HepG2 (cell line): ENCODE measurements at regions not wholly inside any gene's neighbourhood (a gene's known extent, or its start where the extent isn't known, plus 50 kb on each side); places are given as distances from the start of the nearest gene placed in this dataset.
A peak's percentile ranks its signal among the peaks of the same experiment; 100 is the strongest.

ENCODE experiments used
- ATAC-seq: fragments of 200-7000 bp; cut with Tn5 transposase; 3 replicates; pipeline ENCODE4 v1.9.1; 2020; ENCODE audit warnings: mild to moderate bottlenecking, moderate library complexity
- BruUV-seq: library from RNA; stranded (reverse); fragments of 400-500 nt; replicated peaks from 2 replicates; lab custom pipeline; 2021; lab: Mats Ljungman, UMichigan
- CTCF ChIA-PET: fragments of 300-600 bp; formaldehyde crosslinking; extraction: SDS; loops from one replicate; lab custom pipeline; 2021; ENCODE audit warnings: low total read pairs, inconsistent platforms, low intra/inter-chr PET ratio; lab: Yijun Ruan, JAX
- POLR2A ChIA-PET: fragments of 350-600 bp; sonication (Branson Sonifier 250); formaldehyde crosslinking; loops from one replicate; lab custom pipeline; 2020; ENCODE audit warnings: antibody characterized with exemption, inconsistent platforms; lab: Yijun Ruan, JAX
- DNase-seq: peaks from one replicate; pipeline ENCODE4 v3.0.0-alpha.2; 2015; ENCODE audit warnings: low spot score
- FAIRE-seq: peaks from 3 replicates; lab custom pipeline; 2011; peaks lifted over from hg19 to GRCh38; lab: Jason Lieb, UNC
- H2AFZ ChIP-seq: one replicate; pipeline ENCODE4 v1.6.1; 2011; ENCODE audit warnings: low read length, inconsistent platforms
- H3K27ac ChIP-seq: fragments of 300-600 bp; 3 replicates; pipeline ENCODE4 v1.8.0; 2011; ENCODE audit warnings: mixed run types, mild to moderate bottlenecking, mixed read lengths, low read length, inconsistent platforms; ENCODE audit not compliant: insufficient read depth; ENCODE audit errors: extremely low read length
- H3K27me3 ChIP-seq, 2 experiments: fragments of 200-600 bp in 1 of 2; 2 replicates in 1 of 2; 3 replicates in 1 of 2; pipeline versions ENCODE4 v1.6.0 to v1.8.0; 2011; ENCODE audit warnings: low read length in 2 of 2, mild to moderate bottlenecking in 2 of 2, moderate library complexity in 2 of 2, inconsistent platforms in 1 of 2; ENCODE audit not compliant: insufficient read depth in 2 of 2, control insufficient read depth in 1 of 2
- H3K36me3 ChIP-seq, 2 experiments: fragments of 200-600 bp in 1 of 2; replicated peaks in 1 of 2; 2 replicates in 1 of 2; 3 replicates in 1 of 2; pipeline versions ENCODE4 v1.5.1 to v1.8.0; 2011; ENCODE audit warnings: low read length in 2 of 2, inconsistent platforms in 1 of 2; ENCODE audit not compliant: insufficient read depth in 2 of 2, control insufficient read depth in 1 of 2
- H3K4me1 ChIP-seq: 2 replicates; pipeline ENCODE4 v1.5.1; 2012; ENCODE audit warnings: low read length, inconsistent platforms; ENCODE audit not compliant: insufficient read depth
- H3K4me2 ChIP-seq: 2 replicates; pipeline ENCODE4 v1.6.0; 2011; ENCODE audit warnings: low read depth, low read length, inconsistent platforms
- H3K4me3 ChIP-seq, 3 experiments: fragments of 200-600 bp in 1 of 3; sonication (generic), shearing (Covaris generic) in 1 of 3; replicated peaks in 1 of 3; 2 replicates each; pipeline ENCODE4 v1.5.1; 2011 to 2016; ENCODE audit warnings: low read length in 3 of 3, inconsistent platforms in 2 of 3, low read depth in 2 of 3, mild to moderate bottlenecking in 2 of 3, control low read depth in 1 of 3, mixed read lengths in 1 of 3; ENCODE audit not compliant: insufficient read depth in 1 of 3
- H3K79me2 ChIP-seq: one replicate; pipeline ENCODE4 v1.6.1; 2011; ENCODE audit warnings: low read length, inconsistent platforms; ENCODE audit not compliant: insufficient read depth
- H3K9ac ChIP-seq: 2 replicates; pipeline ENCODE4 v1.6.0; 2011; ENCODE audit warnings: mild to moderate bottlenecking, low read depth, low read length, inconsistent platforms; ENCODE audit not compliant: insufficient read depth
- H3K9me3 ChIP-seq: 2 replicates; pipeline ENCODE4 v1.5.1; 2012; ENCODE audit warnings: mild to moderate bottlenecking, low read length
- H4K20me1 ChIP-seq: 2 replicates; pipeline ENCODE4 v1.6.0; 2011; ENCODE audit warnings: inconsistent platforms, mild to moderate bottlenecking, low read length, moderate library complexity; ENCODE audit not compliant: insufficient read depth
- CAMTA2 ChIP-seq: sonication (generic); formaldehyde crosslinking; IDR thresholded peaks from 2 replicates; pipeline ENCODE4 v1.4.0; 2020; ENCODE audit warnings: mild to moderate bottlenecking, missing genetic modification reagents, borderline replicate concordance
- HNRNPK ChIP-seq: fragments of 200-400 bp; formaldehyde crosslinking; IDR thresholded peaks from 2 replicates; pipeline ENCODE4 v1.6.1; 2018; ENCODE audit warnings: low read length, low read depth, moderate library complexity, mild to moderate bottlenecking; ENCODE audit not compliant: poor library complexity, severe bottlenecking
- NR2F1 ChIP-seq, 2 experiments: fragments of 450-650 bp in 1 of 2; formaldehyde crosslinking in 1 of 2; IDR thresholded peaks; 2 replicates each; pipeline versions ENCODE4 v1.5.0 to v1.6.1; 2016 to 2020; ENCODE audit warnings: mild to moderate bottlenecking in 1 of 2, missing compliant biosample characterization in 1 of 2, missing genetic modification reagents in 1 of 2, moderate library complexity in 1 of 2
- PCBP1 ChIP-seq: fragments of 200-400 bp; formaldehyde crosslinking; IDR thresholded peaks from 2 replicates; pipeline ENCODE4 v1.6.1; 2017; ENCODE audit warnings: mild to moderate bottlenecking, low read depth, low read length, borderline replicate concordance
- PCBP2 ChIP-seq: fragments of 200-400 bp; formaldehyde crosslinking; optimal IDR thresholded peaks from 2 replicates; pipeline ENCODE3; 2018; ENCODE audit warnings: low read length, low read depth; ENCODE audit not compliant: poor library complexity, severe bottlenecking
- PITX1 ChIP-seq: sonication (generic); formaldehyde crosslinking; IDR thresholded peaks from 2 replicates; pipeline ENCODE4 v1.5.1; 2020; ENCODE audit warnings: mild to moderate bottlenecking, missing genetic modification reagents
- RFXAP ChIP-seq: sonication (generic); formaldehyde crosslinking; IDR thresholded peaks from 2 replicates; pipeline ENCODE4 v1.4.0; 2020; ENCODE audit warnings: missing genetic modification reagents, borderline replicate concordance
- TBX2 ChIP-seq: sonication (generic); formaldehyde crosslinking; IDR thresholded peaks from 2 replicates; pipeline ENCODE4 v1.5.0; 2020; ENCODE audit warnings: missing genetic modification reagents, mild to moderate bottlenecking, borderline replicate concordance
- ZFY ChIP-seq: sonication (generic); formaldehyde crosslinking; IDR thresholded peaks from 2 replicates; pipeline ENCODE4 v1.4.0; 2020; ENCODE audit warnings: missing genetic modification reagents
- ZNF546 ChIP-seq: sonication (generic); formaldehyde crosslinking; conservative IDR thresholded peaks from 2 replicates; pipeline ENCODE4 v1.8.1; 2023; ENCODE audit warnings: mild to moderate bottlenecking, missing genetic modification reagents
- ZNF558 ChIP-seq: sonication (generic); formaldehyde crosslinking; IDR thresholded peaks from 2 replicates; pipeline ENCODE4 v1.9.0; 2022; ENCODE audit warnings: mild to moderate bottlenecking, missing genetic modification reagents, borderline replicate concordance
- ZNF678 ChIP-seq: sonication (generic); formaldehyde crosslinking; IDR thresholded peaks from 2 replicates; pipeline ENCODE4 v1.4.0; 2020; ENCODE audit warnings: mild to moderate bottlenecking, missing genetic modification reagents
- ZNF768 ChIP-seq: sonication (generic); formaldehyde crosslinking; IDR thresholded peaks from 2 replicates; pipeline ENCODE4 v1.4.0; 2020; ENCODE audit warnings: missing genetic modification reagents
- WGBS: methylation state at CpG from one replicate; pipeline ENCODE4 v1.1.6; 2017; ENCODE audit warnings: low lambda C conversion rate; 5-methylcytosine and 5-hydroxymethylcytosine counted together
- in situ Hi-C: cut with HindIII; loops from 2 replicates; pipeline ENCODE4 v1.10.0; 2017; ENCODE audit warnings: low pct_unique_long_range_greater_than_20kb; ENCODE audit not compliant: extremely low pct_ligation_motif_present
- intact Hi-C: fragments of 100-400 bp; cut with micrococcal nuclease; formaldehyde crosslinking; loops from one replicate; pipeline ENCODE4 v1.10.0; 2022; ENCODE audit not compliant: unreplicated experiment
- TF ChIP-seq, protein P1 (sequence below): sonication (generic); formaldehyde crosslinking; IDR thresholded peaks from 2 replicates; pipeline ENCODE4 v1.4.0; 2020; ENCODE audit warnings: missing genetic modification reagents
- TF ChIP-seq, protein P2 (sequence below): sonication (generic); formaldehyde crosslinking; IDR thresholded peaks from 2 replicates; pipeline ENCODE4 v1.4.0; 2020; ENCODE audit warnings: mild to moderate bottlenecking, missing genetic modification reagents
- TF ChIP-seq, protein P3 (sequence below): IDR thresholded peaks from 2 replicates; pipeline ENCODE4 v1.6.1; 2012; ENCODE audit warnings: inconsistent platforms
- TF ChIP-seq, protein P4 (sequence below): sonication (generic); formaldehyde crosslinking; IDR thresholded peaks from 2 replicates; pipeline ENCODE4 v1.5.0; 2020; ENCODE audit warnings: mild to moderate bottlenecking, missing genetic modification reagents

DNA sequence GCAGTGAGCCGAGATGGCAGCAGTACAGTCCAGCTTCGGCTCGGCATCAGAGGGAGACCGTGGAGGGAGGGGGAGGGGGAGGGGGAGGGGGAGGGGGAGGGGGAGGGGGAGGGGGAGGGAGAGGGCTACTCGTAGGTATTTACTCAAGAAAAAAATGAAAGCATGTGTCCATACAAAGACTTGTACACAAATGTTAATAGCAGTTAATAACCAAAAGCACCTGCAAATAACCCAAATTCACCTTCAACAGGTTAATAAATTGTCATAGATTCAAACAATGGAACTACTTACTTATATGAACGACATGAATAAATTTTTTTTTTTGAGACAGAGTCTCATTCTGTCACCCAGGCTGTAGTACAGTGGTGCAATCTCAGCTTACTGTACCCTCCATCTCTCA lies 152.4 kb downstream of the BRMS1L start:
- no peaks in the 10 kb centered on the region for H3K4me1 ChIP-seq
- no peak overlapping the region for H2AFZ ChIP-seq
- FAIRE-seq (no peak), DNase-seq (no peak), ATAC-seq (no peak)
- H3K36me3 ChIP-seq: no peaks in the 10 kb centered on the region
- no peak overlapping the region for H3K9ac ChIP-seq
- no peaks in the 10 kb centered on the region for H3K9me3 ChIP-seq
- no peak overlapping the region for H3K27ac ChIP-seq
- BruUV-seq: no TSS peak
- WGBS: 52% methylated on average over 6 of the region's 6 CpGs
- H4K20me1 ChIP-seq: no peaks in the 10 kb centered on the region
- ChIA-PET CTCF (no interaction called here), POLR2A (no interaction called here)
- TF ChIP-seq PITX1: no peak
- TF ChIP-seq NR2F1 (CRISPR knock-in tag; IDR thresholded peaks at IDR 0.05): no peak
- TF ChIP-seq ZFY: no peak
- TF ChIP-seq PCBP1: 0 out of 2 replicates have a peak, but pooled peaks have one; percentile 81
- no peak for TF ChIP-seq CAMTA2
- TF ChIP-seq RFXAP (CRISPR knock-in tag): no peak
- no peak for TF ChIP-seq ZNF768 (CRISPR knock-in tag)
- peak; percentile 96 for TF ChIP-seq HNRNPK
- peak; percentile 85 for TF ChIP-seq PCBP2
- no peak for TF ChIP-seq ZNF546 (CRISPR knock-in tag)
- no peak overlapping the region for H3K4me2 ChIP-seq
- H3K27me3 ChIP-seq: no peaks in the 10 kb centered on the region
- no peaks in the 10 kb centered on the region for H3K79me2 ChIP-seq
- H3K4me3 ChIP-seq: no peak overlapping the region
- in situ Hi-C loops: no loop called here
- intact Hi-C loops: no loop called here

DNA sequence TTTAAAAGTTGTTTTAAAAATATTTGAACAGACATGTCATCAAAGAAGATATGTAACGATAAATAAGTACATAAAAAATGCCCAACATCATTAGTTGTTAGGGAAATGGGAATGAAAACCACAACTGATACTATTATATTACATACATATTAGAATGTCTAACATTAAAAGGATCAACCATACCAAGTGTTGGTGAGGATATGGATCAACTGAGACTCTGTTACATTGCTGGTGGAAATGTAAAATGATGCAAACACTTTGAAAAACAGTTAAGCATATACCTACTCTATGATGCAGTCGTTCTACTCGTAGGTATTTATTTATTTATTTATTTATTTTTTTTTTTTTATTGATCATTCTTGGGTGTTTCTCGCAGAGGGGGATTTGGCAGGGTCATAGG lies 149.7 kb downstream of the BRMS1L start:
- H3K79me2 ChIP-seq: no peaks in the 10 kb centered on the region
- H4K20me1 ChIP-seq: no peaks in the 10 kb centered on the region
- WGBS: 18% methylated on average over 4 of the region's 4 CpGs
- no peak overlapping the region for H3K27ac ChIP-seq
- DNase-seq: no peak
- in situ Hi-C loops: no loop called here
- no TSS peak for BruUV-seq
- H3K9ac ChIP-seq: no peak overlapping the region
- no peaks in the 10 kb centered on the region for H3K36me3 ChIP-seq
- CTCF ChIA-PET: no interaction called here
- no peak overlapping the region for H3K4me2 ChIP-seq
- ATAC-seq: no peak
- POLR2A ChIA-PET: no interaction called here
- FAIRE-seq: no peak
- H3K9me3 ChIP-seq: no peaks in the 10 kb centered on the region
- H3K4me3 ChIP-seq: no peak overlapping the region
- H2AFZ ChIP-seq: no peak overlapping the region
- H3K27me3 ChIP-seq: no peaks in the 10 kb centered on the region
- intact Hi-C loops: no loop called here
- no peaks in the 10 kb centered on the region for H3K4me1 ChIP-seq
- TF ChIP-seq, protein P1, sequence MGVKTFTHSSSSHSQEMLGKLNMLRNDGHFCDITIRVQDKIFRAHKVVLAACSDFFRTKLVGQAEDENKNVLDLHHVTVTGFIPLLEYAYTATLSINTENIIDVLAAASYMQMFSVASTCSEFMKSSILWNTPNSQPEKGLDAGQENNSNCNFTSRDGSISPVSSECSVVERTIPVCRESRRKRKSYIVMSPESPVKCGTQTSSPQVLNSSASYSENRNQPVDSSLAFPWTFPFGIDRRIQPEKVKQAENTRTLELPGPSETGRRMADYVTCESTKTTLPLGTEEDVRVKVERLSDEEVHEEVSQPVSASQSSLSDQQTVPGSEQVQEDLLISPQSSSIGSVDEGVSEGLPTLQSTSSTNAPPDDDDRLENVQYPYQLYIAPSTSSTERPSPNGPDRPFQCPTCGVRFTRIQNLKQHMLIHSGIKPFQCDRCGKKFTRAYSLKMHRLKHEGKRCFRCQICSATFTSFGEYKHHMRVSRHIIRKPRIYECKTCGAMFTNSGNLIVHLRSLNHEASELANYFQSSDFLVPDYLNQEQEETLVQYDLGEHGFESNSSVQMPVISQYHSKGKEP (CRISPR knock-in tag): no peak
- TF ChIP-seq ZNF678 (CRISPR knock-in tag) (no peak), TBX2 (no peak), ZNF558 (no peak)
- TF ChIP-seq, protein P2, sequence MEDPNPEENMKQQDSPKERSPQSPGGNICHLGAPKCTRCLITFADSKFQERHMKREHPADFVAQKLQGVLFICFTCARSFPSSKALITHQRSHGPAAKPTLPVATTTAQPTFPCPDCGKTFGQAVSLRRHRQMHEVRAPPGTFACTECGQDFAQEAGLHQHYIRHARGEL (CRISPR knock-in tag): no peak
- TF ChIP-seq, protein P3, sequence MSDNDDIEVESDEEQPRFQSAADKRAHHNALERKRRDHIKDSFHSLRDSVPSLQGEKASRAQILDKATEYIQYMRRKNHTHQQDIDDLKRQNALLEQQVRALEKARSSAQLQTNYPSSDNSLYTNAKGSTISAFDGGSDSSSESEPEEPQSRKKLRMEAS: no peak
- TF ChIP-seq, protein P4, sequence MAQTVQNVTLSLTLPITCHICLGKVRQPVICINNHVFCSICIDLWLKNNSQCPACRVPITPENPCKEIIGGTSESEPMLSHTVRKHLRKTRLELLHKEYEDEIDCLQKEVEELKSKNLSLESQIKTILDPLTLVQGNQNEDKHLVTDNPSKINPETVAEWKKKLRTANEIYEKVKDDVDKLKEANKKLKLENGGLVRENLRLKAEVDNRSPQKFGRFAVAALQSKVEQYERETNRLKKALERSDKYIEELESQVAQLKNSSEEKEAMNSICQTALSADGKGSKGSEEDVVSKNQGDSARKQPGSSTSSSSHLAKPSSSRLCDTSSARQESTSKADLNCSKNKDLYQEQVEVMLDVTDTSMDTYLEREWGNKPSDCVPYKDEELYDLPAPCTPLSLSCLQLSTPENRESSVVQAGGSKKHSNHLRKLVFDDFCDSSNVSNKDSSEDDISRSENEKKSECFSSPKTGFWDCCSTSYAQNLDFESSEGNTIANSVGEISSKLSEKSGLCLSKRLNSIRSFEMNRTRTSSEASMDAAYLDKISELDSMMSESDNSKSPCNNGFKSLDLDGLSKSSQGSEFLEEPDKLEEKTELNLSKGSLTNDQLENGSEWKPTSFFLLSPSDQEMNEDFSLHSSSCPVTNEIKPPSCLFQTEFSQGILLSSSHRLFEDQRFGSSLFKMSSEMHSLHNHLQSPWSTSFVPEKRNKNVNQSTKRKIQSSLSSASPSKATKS (CRISPR knock-in tag): no peak
